ENCODE measurements at regions not wholly inside any gene's neighbourhood (a gene's known extent, or its start where the extent isn't known, plus 50 kb on each side); places are given as distances from the start of the nearest gene placed in this dataset.

GRCh38 chr2:58900246-58901027 lies 659.3 kb upstream of the FANCL start:
- DNase-seq: no peak

- DNase-seq: no peak
Observed at GRCh38 chr2:58899692-58900091, 658.6 kb upstream of the FANCL start.

- no peak for DNase-seq
Observed at GRCh38 chr2:58896638-58897037, 655.5 kb upstream of the FANCL start.

GRCh38 chr2:58895857-58896256 lies 654.7 kb upstream of the FANCL start:
- no peak for DNase-seq

- no peak for DNase-seq
Observed at GRCh38 chr2:58893656-58894351, 652.7 kb upstream of the FANCL start.

GRCh38 chr2:58891828-58892377 lies 650.8 kb upstream of the FANCL start:
- DNase-seq: no peak

- DNase-seq: no peak
Observed at GRCh38 chr2:58890865-58891525, 649.9 kb upstream of the FANCL start.

GRCh38 chr2:58886009-58886408 lies 644.9 kb upstream of the FANCL start:
- DNase-seq: no peak

GRCh38 chr2:58879834-58880233 lies 638.7 kb upstream of the FANCL start:
- DNase-seq: no peak

GRCh38 chr2:58878778-58879177 lies 637.7 kb upstream of the FANCL start:
- no peak for DNase-seq

GRCh38 chr2:58876126-58876525 lies 635.0 kb upstream of the FANCL start:
- no peak for DNase-seq

- peak; percentile 67 for DNase-seq
Observed at GRCh38 chr2:58875436-58875835, 634.3 kb upstream of the FANCL start.

GRCh38 chr2:58871469-58872142 lies 630.5 kb upstream of the FANCL start:
- DNase-seq: no peak

- no peak for DNase-seq
Observed at GRCh38 chr2:58870704-58871103, 629.6 kb upstream of the FANCL start.

- DNase-seq: no peak
Observed at GRCh38 chr2:58866946-58867345, 625.8 kb upstream of the FANCL start.

- no peak for DNase-seq
Observed at GRCh38 chr2:58866527-58866926, 625.4 kb upstream of the FANCL start.

- DNase-seq: no peak
Observed at GRCh38 chr2:58866040-58866439, 624.9 kb upstream of the FANCL start.

- no peak for DNase-seq
Observed at GRCh38 chr2:58865436-58865835, 624.3 kb upstream of the FANCL start.

GRCh38 chr2:58862244-58862643 lies 621.1 kb upstream of the FANCL start:
- DNase-seq: no peak

- DNase-seq: no peak
Observed at GRCh38 chr2:58860586-58860985, 619.5 kb upstream of the FANCL start.

- no peak for DNase-seq
Observed at GRCh38 chr2:58856100-58856499, 615.0 kb upstream of the FANCL start.

GRCh38 chr2:58853420-58853819 lies 612.3 kb upstream of the FANCL start:
- no peak for DNase-seq

GRCh38 chr2:58852905-58853304 lies 611.8 kb upstream of the FANCL start:
- DNase-seq: no peak

All from skin of body (tissue), 1 donor.